Cerebellar cortex (tissue), 1 donor: ENCODE measurements at regions not wholly inside any gene's neighbourhood (a gene's known extent, or its start where the extent isn't known, plus 50 kb on each side); places are given as distances from the start of the nearest gene placed in this dataset.
A peak's percentile ranks its signal among the peaks of the same experiment; 100 is the strongest.

Experiments
- DNase-seq: peaks from one replicate; pipeline ENCODE4 v3.0.0-alpha.2; 2015; ENCODE audit warnings: low spot score

DNA sequence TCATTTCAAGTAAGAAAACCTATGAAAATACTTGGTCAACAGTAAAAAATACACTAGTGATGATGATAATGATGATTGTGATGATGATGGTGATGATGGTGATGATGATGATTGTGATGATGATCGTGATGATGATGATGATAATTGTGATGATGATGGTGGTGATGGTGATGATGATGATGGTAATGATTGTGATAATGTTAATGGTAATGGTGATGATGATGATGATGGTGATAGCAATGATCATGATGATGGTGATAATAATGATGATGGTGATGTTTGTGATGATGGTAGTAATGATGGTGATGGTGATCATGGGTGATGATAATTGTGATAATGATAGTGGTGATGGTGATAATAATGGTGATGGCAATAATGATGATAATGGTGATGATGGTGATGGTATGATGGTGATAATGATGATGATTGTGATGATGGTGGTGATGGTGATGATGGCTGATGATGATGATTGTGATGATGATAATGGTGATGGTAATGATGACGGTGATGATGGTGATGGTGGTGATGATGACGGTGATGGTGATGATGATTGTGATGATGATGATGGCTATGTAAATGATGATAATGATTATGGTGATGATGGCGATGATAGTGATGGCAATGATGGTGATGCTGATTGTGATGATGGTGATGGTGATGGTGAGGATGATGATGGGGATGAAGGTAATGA, 62.1 kb downstream of the VCX3A start:
- no peak for DNase-seq

DNA sequence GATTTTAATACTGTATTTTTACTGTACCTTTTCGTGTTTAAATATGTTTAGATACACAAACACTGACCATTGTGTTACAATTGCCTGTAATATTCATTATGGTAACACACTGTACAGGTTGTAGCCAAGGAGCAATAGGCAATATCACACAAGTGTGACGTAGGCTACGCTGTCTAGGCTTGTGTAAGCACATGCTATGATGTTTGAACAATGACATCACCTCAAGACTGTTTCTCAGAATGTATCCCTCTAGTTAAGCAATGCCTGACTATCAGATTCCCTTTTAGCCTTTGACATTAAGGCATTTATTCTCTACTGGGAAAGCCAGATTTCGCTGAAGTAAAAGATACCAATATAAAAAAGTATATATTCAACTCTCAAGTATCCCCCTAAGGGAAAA, 66.2 kb downstream of the VCX3A start:
- DNase-seq: no peak

DNA sequence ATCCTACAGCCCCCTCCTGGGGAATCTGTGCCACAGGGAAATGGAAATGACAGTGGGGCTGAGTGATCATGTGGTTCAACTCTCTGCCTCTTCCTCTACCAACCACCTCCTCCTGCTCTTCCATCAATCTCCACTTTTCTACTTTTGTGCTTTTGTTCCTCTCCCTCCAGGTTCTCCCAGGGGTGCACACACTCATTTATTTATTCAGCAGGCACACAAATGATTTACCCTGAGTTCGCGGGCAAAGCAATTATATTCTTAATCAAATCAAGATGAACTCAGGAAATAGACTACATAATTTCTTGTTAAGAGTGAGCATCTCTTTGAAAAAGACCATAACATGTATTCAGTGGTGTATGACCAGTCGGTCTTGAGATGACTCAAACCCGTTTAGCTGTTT, 69.2 kb downstream of the VCX3A start:
- no peak for DNase-seq

DNA sequence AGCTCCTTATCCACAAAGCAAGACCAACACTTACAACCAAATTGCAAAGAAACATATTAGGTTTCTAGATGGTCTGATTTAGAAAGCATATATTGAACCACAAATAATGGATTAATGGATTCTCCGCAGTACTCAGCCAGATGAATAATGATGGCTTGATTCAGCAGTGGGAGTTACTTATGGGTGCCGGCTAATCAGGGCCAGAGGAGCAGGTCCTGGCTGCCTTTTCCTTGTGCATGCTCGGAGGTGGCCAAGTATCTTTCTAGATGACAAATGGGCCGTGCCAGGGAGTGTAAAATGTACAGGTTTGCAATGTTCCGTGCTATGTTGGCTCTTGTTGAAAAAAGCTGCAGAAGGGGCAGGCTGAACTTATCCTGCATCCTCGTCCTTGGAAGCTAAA, 70.2 kb downstream of the VCX3A start:
- DNase-seq: no peak

DNA sequence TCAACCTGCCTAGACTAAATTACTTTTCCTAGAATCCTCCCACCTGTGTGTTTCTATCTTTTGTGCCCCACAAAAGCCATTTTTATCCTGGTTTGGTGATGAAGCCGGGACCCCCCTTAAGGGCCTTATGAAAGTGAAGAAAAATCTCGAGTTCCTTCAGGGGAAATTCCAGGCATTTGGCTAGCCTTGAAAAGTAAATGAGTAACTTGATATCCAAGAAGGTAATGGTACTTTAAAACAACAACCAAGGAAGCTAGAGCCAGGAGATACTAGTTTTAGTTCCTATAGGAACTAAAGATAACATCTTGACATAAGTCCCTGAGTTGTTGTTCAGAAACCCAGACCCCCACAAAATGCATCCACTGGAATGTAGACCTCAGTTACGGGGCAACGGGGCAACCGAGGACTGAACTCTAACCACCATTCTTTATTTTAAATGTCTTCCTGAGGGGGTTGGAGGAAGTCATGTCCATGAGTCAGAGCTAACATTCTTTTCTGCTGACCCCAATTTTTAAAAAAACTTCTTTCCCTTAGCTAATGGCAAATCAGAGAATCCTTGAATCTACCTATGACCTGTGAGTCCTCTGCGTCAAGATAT, 73.9 kb downstream of the VCX3A start:
- no peak for DNase-seq

DNA sequence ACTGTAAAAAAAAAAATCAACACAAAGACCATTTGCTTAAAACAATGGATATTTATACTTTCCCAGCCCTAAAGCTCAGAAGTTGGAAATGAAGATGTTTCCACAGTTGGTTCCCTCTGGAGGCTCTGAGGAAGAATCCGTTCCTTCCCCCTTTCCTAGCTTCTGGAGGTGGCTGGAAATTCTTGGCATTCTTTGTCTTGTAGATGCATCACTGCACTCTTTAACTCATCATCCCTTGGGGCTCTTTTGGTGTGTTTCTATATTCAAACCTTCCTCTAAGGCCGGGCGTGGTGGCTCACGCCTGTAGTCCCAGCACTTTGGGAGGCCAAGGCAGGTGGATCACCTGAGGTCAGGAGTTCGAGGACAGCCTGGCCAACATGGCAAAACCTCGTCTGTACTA, 78.7 kb downstream of the VCX3A start:
- no peak for DNase-seq

DNA sequence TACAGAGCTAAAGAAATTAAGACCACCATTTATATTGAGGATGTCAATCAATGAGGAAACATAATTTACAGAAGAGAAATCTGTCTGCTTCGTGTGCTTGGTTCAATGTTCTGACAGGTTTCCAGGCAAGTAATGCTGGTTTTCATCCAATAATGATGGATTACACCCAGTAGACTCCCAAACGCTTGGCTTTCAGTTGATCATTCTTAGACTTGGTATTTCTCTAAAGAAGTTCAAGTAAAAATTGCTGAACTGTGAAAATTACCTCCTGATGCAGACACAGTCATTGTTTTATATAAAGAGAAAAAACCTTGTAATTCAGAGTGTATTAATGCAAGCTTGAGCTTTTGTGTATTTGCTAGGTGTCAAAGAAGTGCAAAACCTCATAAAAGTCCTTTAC, 85.0 kb downstream of the VCX3A start:
- no peak for DNase-seq

DNA sequence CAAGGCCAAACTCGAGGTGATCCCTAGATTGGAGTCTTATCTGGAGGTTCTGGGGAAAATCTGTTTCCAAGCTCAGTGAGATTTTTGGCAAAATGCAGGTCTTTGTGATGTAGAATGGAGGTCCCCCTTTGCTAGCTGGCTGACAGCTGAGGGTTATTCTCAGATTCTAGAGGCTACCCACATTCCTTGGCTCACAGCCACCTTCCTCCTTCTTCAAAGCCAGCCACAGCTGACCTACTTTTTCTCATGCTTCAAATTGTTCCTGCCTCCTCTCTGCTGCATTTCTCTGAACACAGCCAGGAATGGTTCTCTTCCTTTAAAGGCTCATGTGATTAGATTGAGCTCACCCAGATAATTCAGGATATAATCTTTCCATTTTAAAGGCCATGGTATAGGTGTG, 86.9 kb downstream of the VCX3A start:
- peak; percentile 34 for DNase-seq

DNA sequence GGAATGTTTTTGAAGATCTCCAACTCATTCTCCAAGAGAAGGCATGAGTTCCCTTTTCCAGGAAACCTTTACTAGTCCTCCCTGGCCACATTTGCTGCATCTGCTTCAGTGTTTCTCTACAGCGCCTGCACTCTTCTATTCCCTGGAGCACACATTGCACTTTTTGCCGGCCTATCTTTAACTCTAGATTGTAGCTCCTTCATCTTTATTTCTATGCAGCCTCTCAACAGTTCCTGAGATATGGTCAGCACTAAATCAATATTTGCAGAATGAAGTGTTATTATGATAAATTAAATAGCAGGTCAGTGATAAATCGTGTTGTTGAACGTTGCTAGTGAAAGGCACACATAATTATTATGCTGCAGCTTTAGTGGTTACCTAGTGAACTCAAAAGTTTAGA, 88.3 kb downstream of the VCX3A start:
- no peak for DNase-seq

DNA sequence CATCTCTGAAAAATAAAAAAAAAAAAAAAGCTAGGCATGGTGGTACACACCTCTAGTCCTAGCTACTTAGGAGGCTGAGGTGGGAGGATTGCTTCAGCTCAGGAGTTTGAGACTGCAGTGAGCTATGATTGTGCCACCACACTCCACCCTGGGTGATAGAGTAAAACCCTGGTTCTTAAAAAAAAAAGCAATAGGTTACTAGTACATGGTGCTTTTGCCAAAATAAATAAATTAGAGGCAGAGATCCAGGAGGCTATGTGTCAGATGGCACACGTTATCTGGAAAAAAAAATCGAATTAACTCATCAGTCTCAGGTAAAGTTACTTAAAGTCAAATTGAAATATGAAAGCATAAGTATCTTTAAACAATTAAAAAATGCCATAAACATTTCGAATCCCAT, 94.3 kb downstream of the VCX3A start:
- DNase-seq: no peak

DNA sequence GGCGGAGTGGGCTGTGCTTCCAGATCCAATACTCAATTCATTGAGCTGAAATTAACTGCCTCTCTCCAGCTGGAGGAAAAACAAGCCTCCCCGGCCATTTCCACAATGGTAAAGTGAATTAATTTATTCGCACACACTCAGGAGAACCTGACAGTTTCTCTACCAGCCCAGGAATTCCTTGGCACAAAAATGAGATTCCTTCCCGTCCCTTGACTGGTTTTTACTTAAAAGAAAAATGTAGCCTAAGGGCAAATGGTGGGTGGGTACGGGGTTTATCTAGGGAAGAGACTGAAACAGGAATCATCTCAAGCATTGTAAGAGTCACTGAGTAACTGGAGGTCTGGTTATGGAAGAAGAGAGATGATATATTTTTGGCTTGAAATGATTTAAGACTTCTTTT, 102.7 kb downstream of the VCX3A start:
- no peak for DNase-seq

DNA sequence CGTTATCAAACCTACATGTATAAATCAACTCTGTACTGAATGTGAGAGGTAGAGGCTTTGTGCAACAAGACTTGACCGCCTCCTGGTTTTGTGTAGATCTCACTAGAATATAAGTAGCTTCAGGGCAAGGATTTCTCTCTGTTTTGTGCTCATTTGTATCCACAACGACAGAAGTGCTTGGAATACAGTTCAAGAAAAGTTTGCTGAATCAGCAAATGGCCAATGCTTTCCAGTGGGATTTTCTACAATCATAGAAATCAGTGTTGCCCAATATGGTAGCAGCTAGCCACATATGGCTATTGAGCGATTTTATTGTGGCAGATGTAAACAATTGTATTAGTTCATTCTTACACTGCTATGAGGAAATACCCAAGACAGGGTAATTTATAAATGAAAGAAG, 127.4 kb downstream of the VCX3A start:
- no peak for DNase-seq

DNA sequence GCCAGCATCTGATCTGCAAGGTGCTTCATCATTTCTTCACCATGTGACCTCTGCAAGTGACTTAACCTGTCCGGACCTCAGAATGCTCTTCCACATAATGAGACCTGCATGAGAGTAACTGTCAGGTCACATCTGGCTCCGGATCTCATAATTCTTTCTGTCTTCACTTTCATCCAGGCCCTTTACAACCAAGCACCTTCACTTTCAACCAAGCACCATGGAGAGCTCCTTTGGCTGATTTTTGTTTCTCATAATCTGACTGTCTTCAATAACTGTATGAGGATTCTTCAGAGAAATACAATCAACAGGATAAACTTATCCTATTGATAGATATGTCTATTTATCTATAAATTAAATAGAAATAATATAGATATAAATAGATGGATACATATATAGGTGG, 148.1 kb downstream of the VCX3A start:
- DNase-seq: no peak

DNA sequence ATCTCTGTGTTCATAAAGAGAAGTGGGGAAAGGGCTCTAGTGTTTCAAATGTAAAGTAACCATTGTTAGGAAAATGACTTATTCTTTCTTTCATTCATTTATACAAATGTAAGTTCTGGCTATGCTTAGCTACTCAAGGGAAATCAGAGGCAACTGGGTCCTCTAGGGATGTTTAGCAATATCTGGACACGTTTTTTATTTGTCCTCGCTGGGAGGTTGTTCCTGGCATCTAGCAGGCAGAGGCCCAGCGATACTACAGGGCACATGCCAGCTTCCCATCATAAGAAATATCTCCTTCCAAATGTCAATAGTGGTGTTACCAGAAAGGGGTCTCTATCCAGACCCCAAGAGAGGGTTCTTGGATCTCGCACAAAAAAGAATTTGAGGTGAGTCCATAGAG, 150.0 kb downstream of the VCX3A start:
- no peak for DNase-seq

DNA sequence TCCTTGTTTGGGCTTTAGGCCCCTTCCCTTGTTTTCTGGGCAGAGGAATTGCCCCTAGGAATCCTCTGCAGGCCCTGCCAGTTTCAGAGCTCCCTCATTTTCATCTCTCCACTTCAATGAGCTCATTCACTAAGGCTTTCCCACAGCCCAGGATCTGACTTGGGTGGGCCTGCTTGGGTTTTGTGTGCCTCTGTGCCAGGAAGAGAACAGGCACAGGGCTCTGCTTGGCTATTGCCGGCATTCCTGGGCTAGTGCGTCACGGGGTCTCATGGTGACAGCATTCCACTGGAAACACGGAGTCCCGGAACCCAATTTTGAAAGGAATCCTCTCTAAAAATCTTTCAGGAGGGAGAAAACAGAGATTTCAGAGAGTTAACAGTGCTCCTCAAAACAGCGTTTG, 150.5 kb downstream of the VCX3A start:
- peak; percentile 0 for DNase-seq

DNA sequence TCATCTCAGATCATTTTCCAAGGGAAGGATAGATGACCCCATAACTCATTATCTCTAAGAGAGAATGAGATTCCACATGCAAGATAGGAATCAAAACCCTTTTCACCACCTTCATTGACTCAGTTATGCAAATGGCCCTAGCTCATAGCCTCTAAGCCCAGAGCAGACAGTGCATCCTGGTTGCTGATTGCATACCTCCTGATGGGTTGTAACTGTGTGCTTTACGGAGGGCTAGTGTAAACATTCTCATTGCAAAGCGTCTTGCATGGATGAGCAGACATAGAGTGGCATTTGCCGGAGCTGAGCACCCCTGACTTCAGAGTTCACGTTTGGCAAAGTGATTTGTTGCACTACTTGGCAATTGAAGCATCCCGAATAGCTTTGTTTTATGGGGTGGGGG, 151.0 kb downstream of the VCX3A start:
- no peak for DNase-seq

DNA sequence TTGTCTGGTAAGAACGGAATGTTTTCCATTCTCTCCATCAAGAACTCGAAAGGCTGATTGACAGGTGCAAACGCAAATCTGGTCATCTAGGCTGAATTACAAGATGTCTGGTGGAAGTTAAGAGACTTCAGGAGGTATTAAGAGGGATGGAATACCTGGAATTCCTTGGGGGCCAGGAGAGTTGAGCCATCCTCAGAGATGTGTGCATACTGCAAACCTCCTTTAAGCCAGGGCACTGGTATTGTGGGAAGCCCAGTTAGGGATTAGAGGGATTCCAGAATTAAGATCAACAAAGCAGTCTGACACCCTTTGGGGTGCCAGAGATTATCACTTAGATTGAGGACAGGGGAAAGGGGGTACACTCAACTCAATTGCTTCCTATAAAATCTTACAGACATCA, 151.4 kb downstream of the VCX3A start:
- no peak for DNase-seq

DNA sequence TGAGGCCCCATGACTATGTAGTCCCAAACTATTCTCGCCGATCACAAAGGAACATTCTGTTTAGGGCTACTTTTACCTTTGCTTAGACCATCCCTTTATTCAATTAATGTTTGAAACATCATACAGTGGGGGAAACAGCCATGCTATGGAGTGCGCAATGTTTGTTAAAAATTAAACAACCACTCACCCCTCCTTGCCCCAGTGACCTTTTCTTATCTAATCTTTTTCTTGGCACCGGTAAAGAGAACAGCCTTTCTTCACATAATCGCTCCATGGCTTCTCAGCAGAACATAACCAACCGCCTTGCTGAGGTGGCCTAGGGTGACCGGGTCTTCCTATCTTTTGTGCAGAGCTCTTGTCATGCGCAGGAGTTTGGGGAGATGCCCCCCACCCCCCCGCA, 152.6 kb downstream of the VCX3A start:
- no peak for DNase-seq

DNA sequence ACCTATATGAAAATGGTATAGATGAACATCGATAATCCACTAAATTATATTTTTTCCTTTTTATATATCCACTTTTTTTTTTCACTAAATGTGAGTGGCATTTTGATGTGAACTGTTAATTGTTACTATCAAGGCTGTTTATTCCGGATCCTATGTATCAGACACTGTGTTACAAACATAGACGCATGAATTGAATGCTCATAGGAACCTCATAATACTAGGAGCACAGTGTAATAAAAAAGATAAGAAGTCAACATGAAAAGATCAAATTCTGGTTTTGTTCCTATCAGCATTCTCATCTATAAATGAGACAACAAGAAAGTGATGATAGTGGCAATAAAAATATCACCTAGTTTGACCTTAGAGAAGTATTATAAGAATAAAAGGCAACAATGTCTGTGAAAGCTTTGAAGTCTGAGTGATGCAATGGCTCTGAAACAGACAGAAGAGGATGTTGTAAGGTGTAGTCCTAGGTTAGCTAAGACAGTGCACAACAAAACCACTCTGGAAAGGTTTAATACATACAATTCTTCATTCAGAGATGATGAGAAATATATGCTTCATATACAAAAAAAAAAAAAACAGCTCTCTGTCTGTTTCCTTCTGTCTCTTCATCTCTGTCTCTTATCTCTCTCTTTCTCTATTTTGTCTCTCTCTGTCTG, 148.6 kb upstream of the NLGN4X start:
- DNase-seq: no peak

DNA sequence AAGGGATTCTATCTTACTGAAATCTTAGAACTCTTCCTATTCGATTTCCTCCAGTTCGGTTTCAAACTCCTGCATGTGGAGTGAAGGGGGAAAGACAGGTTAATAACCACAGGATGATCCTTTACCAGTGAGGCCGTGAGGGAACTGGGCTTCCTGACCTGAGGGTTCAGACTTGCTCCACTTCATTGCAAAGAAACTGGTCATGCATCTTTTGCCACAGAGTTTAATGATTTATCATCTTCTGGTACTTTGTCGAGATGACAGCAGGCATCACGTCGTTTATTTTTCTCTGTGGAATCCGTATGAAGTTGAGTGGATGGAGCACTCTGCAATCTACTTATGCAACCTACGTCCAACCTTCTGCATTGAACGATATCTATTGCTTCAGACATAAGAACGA, 145.9 kb upstream of the NLGN4X start:
- no peak for DNase-seq

DNA sequence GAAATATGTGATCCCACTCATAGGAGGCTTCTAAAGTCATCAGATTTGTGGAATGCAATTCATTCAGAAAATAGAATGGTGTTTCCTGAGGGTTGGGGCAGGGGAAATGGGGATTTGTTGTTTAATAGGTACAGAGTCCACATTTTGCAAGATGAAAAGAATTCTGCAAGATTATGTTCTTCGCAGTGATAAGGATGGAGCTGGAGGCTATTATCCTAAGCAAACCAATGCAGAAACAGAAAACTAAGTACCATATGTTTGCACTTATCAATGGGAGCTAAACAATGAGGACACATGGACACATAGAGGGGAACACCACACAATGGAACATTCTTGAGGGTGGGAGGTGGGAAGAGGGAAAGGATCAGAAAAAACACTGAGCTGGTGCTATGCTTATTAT, 144.3 kb upstream of the NLGN4X start:
- no peak for DNase-seq

DNA sequence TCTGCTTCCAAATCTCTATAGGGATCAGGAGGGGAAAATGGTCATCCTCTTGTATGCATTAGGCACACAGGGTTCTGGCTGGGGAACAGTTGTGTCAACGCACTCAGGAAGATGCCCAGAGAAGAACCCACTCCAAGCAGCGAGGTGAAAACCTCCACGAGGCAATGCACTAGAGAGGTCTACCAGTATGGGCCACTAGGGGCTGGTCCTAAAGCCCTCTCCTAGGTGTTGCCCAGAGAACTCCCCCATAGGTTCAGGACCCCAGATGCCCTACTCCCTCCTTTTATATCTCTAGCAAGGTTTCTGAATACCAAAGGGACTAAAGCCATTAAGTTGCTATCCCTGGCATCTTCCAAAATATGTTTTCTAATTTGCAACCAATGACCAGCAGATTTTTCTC, 142.7 kb upstream of the NLGN4X start:
- no peak for DNase-seq

DNA sequence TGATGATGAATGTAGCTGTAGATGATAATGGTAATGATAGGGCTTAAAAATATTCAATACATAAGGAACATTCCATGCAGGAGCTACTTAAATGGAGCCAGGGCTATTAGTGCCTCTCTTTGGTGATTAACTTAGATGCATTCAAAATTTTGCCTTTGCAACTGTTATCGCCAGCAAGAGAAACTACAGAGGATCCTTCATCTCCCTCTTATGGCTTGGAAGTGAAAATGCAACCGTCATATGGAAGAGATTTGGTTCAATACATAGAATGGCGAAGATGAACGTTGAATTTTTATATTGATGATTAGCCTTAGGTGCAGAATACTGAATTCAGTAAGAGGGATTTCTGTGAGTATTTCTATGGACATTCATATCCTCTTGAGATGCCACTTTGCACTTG, 134.5 kb upstream of the NLGN4X start:
- peak; percentile 5 for DNase-seq

DNA sequence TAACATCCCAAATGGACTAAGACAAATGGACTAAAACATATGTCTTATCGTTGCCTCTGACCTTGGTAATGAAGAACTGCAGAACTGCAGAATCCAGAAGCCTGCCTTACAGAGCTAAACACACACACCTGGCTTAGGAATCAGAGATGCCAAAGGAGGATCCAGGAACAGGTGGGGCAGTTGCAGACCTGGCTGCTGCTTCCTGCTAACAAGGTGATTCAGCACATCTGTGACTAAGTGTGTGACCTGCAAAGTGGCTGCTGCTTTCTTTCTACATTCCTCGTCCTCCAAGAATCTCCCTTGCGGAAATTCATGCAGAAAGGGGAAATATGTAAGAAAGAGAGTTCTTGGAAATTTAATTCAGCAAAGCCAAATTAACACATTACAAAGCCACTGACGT, 96.8 kb upstream of the NLGN4X start:
- no peak for DNase-seq
